ENCODE measurements at regions not wholly inside any gene's neighbourhood (a gene's known extent, or its start where the extent isn't known, plus 50 kb on each side); places are given as distances from the start of the nearest gene placed in this dataset.
"Not testable (repeated sequence)": the region's sequence is repeated elsewhere in the genome, so short reads cannot be mapped to it uniquely, and the experiment has no call there.

GRCh38 chr2:87559001-87559400 is 188.9 kb upstream of the PLGLB2 start:
- TF ChIP-seq CTCF (IDR thresholded peaks at IDR 0.05; ENCODE audit: insufficient read depth, low read length); POLR2AphosphoS5 (IDR thresholded peaks at IDR 0.05; ENCODE audit: low read depth); REST (IDR thresholded peaks at IDR 0.05; ENCODE audit: insufficient replicate concordance, low read depth): not testable (repeated sequence)
